ENCODE measurements at regions not wholly inside any gene's neighbourhood (a gene's known extent, or its start where the extent isn't known, plus 50 kb on each side); places are given as distances from the start of the nearest gene placed in this dataset.

DNA sequence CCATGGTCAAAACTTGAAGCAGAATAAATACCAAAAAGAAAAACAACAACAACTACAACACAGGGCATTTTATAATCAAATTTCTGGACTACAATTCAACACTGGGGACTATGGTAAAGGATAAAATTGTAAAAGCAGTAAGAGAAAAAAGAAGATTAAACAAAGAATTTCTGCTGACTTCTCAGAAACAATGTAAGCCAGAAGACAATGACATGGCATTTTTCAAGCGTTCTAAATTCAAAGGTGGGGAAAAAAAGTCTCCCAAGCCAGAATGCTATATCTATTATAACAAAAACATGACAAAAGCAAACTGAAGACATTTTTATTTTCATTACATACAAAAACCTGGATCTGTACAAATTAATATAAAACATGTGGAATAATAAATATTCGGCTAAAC lies 433.1 kb downstream of the NPHP4 start:
- TF ChIP-seq EZH2 (IDR thresholded peaks at IDR 0.05; ENCODE audit: borderline replicate concordance, insufficient read depth, low read depth, low read length, poor library complexity, severe bottlenecking) = no peak
- TF ChIP-seq, protein P1, sequence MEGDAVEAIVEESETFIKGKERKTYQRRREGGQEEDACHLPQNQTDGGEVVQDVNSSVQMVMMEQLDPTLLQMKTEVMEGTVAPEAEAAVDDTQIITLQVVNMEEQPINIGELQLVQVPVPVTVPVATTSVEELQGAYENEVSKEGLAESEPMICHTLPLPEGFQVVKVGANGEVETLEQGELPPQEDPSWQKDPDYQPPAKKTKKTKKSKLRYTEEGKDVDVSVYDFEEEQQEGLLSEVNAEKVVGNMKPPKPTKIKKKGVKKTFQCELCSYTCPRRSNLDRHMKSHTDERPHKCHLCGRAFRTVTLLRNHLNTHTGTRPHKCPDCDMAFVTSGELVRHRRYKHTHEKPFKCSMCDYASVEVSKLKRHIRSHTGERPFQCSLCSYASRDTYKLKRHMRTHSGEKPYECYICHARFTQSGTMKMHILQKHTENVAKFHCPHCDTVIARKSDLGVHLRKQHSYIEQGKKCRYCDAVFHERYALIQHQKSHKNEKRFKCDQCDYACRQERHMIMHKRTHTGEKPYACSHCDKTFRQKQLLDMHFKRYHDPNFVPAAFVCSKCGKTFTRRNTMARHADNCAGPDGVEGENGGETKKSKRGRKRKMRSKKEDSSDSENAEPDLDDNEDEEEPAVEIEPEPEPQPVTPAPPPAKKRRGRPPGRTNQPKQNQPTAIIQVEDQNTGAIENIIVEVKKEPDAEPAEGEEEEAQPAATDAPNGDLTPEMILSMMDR (IDR thresholded peaks at IDR 0.05) = no peak
